GM21515 (cell line): ENCODE measurements at regions not wholly inside any gene's neighbourhood (a gene's known extent, or its start where the extent isn't known, plus 50 kb on each side); places are given as distances from the start of the nearest gene placed in this dataset.
"Not testable (repeated sequence)": the region's sequence is repeated elsewhere in the genome, so short reads cannot be mapped to it uniquely, and the experiment has no call there.

Source experiments
- ATAC-seq: cut with Tn5 transposase; IDR thresholded peaks from one replicate; pipeline ENCODE4 v1.9.1; 2021; ENCODE audit not compliant: unreplicated experiment

GRCh38 chr5:121608826-121609225 is 242.9 kb upstream of the FTMT start:
- no peak for ATAC-seq

- no peak for ATAC-seq
These were observed 227.6 kb upstream of the FTMT start for GRCh38 chr5:121624035-121624434.

GRCh38 chr5:121628783-121629182 is 222.9 kb upstream of the FTMT start:
- no peak for ATAC-seq

- no peak for ATAC-seq
These were observed 221.3 kb upstream of the FTMT start for GRCh38 chr5:121630402-121630801.

GRCh38 chr5:121634946-121635345 is 216.7 kb upstream of the FTMT start:
- ATAC-seq = no peak

- no peak for ATAC-seq
These were observed 213.6 kb upstream of the FTMT start for GRCh38 chr5:121638126-121638525.

GRCh38 chr5:121640298-121640697 is 211.4 kb upstream of the FTMT start:
- ATAC-seq = no peak

- no peak for ATAC-seq
These were observed 193.5 kb upstream of the FTMT start for GRCh38 chr5:121658221-121658620.

GRCh38 chr5:121660142-121660541 is 191.5 kb upstream of the FTMT start:
- no peak for ATAC-seq

- not testable (repeated sequence) for ATAC-seq
These were observed 186.1 kb upstream of the FTMT start for GRCh38 chr5:121665542-121665941.

GRCh38 chr5:121667292-121667691 is 184.4 kb upstream of the FTMT start:
- ATAC-seq = no peak

GRCh38 chr5:121668635-121669034 is 183.0 kb upstream of the FTMT start:
- ATAC-seq = no peak

- no peak for ATAC-seq
These were observed 180.1 kb upstream of the FTMT start for GRCh38 chr5:121671624-121672023.

- no peak for ATAC-seq
These were observed 175.8 kb upstream of the FTMT start for GRCh38 chr5:121675924-121676323.

- ATAC-seq = no peak
These were observed 170.3 kb upstream of the FTMT start for GRCh38 chr5:121681229-121681855.

- ATAC-seq = no peak
These were observed 163.6 kb upstream of the FTMT start for GRCh38 chr5:121688126-121688525.

- ATAC-seq = no peak
These were observed 162.9 kb upstream of the FTMT start for GRCh38 chr5:121688781-121689180.

GRCh38 chr5:121691478-121691877 is 160.2 kb upstream of the FTMT start:
- ATAC-seq = no peak

GRCh38 chr5:121692158-121692557 is 159.5 kb upstream of the FTMT start:
- no peak for ATAC-seq

GRCh38 chr5:121693864-121694263 is 157.8 kb upstream of the FTMT start:
- no peak for ATAC-seq

- no peak for ATAC-seq
These were observed 156.4 kb upstream of the FTMT start for GRCh38 chr5:121695307-121695706.

- no peak for ATAC-seq
These were observed 153.0 kb upstream of the FTMT start for GRCh38 chr5:121698690-121699089.

- ATAC-seq = no peak
These were observed 150.0 kb upstream of the FTMT start for GRCh38 chr5:121701731-121702130.
